ENCODE measurements at regions not wholly inside any gene's neighbourhood (a gene's known extent, or its start where the extent isn't known, plus 50 kb on each side); places are given as distances from the start of the nearest gene placed in this dataset.

DNA sequence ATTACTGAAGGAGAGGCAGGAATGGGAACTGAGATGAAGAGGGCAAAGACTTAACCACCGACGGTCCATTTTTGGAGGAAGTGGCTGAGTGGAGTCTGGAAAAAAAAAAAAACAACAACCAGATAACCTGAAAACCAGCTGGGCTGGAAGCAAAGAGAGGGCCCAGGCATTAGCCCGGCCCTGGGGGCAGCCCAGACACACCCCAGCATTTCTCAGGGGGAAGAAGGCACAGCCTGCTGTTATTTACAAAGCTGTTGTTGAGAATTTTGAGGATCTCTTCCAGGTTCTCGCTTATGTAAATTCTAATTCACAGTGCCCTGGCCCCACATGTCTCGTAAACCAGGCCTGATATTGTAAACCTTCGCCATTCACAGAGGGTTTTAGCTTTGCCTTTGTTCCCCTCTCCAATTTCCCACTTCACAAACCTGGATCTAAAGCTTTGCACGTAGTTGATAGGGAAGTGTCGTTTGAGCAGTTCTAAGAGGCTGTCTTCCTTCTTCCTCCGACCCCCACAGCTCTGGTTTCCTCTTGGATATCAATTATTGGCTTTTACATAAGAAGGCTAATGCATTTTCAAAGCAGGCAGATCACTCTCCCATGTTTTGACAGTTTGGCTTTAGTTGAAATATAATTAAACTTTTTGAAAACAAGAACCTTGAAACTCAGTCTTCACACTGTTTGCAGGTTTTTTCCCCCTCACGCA, 161.8 kb upstream of the IRF2BP2 start (continued):
- TF ChIP-seq HSF4 (CRISPR knock-in tag; IDR thresholded peaks at IDR 0.05; ENCODE audit: borderline replicate concordance), result no peak
- TF ChIP-seq, protein P1, sequence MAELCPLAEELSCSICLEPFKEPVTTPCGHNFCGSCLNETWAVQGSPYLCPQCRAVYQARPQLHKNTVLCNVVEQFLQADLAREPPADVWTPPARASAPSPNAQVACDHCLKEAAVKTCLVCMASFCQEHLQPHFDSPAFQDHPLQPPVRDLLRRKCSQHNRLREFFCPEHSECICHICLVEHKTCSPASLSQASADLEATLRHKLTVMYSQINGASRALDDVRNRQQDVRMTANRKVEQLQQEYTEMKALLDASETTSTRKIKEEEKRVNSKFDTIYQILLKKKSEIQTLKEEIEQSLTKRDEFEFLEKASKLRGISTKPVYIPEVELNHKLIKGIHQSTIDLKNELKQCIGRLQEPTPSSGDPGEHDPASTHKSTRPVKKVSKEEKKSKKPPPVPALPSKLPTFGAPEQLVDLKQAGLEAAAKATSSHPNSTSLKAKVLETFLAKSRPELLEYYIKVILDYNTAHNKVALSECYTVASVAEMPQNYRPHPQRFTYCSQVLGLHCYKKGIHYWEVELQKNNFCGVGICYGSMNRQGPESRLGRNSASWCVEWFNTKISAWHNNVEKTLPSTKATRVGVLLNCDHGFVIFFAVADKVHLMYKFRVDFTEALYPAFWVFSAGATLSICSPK (IDR thresholded peaks at IDR 0.05; ENCODE audit: borderline replicate concordance), result no peak
- TF ChIP-seq HMG20B (CRISPR knock-in tag; IDR thresholded peaks at IDR 0.05), result no peak
- TF ChIP-seq HNRNPK (IDR thresholded peaks at IDR 0.05; ENCODE audit: low read depth, low read length, poor library complexity, severe bottlenecking), result no peak
- TF ChIP-seq TCF7L2 (IDR thresholded peaks at IDR 0.05; ENCODE audit: low read depth, low read length), result no peak
- TF ChIP-seq ZNF41 (CRISPR knock-in tag; conservative IDR thresholded peaks at IDR 0.05), result no peak
- TF ChIP-seq ZNF707 (CRISPR knock-in tag; conservative IDR thresholded peaks at IDR 0.05), result 0 out of 2 replicates have a peak, but pooled peaks have one; percentile 24
- TF ChIP-seq, protein P2, sequence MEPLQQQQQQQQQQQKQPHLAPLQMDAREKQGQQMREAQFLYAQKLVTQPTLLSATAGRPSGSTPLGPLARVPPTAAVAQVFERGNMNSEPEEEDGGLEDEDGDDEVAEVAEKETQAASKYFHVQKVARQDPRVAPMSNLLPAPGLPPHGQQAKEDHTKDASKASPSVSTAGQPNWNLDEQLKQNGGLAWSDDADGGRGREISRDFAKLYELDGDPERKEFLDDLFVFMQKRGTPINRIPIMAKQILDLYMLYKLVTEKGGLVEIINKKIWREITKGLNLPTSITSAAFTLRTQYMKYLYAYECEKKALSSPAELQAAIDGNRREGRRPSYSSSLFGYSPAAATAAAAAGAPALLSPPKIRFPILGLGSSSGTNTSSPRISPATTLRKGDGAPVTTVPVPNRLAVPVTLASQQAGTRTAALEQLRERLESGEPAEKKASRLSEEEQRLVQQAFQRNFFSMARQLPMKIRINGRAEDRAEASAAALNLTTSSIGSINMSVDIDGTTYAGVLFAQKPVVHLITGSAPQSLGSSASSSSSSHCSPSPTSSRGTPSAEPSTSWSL (CRISPR knock-in tag; IDR thresholded peaks at IDR 0.05; ENCODE audit: borderline replicate concordance), result no peak
- no peak for TF ChIP-seq ASH1L (IDR thresholded peaks at IDR 0.05; ENCODE audit: borderline replicate concordance, low read depth, partially characterized antibody)
- TF ChIP-seq ZNF592 (IDR thresholded peaks at IDR 0.05), result no peak
- TF ChIP-seq BCOR (IDR thresholded peaks at IDR 0.05), result no peak
- no peak for TF ChIP-seq HMGN3 (IDR thresholded peaks at IDR 0.05; ENCODE audit: borderline replicate concordance, extremely low read depth, insufficient read length, low read depth, low read length)
- no peak for TF ChIP-seq STAG1 (CRISPR knock-in tag; IDR thresholded peaks at IDR 0.05; ENCODE audit: borderline replicate concordance)
- TF ChIP-seq HNRNPH1 (optimal IDR thresholded peaks at IDR 0.05; ENCODE audit: low read depth, low read length), result no peak
- no peak for TF ChIP-seq XRCC5 (IDR thresholded peaks at IDR 0.05; ENCODE audit: low read depth, low read length)
- TF ChIP-seq ZNF239 (CRISPR knock-in tag; IDR thresholded peaks at IDR 0.05), result 0 out of 2 replicates have a peak, but pooled peaks have one; percentile 9
- TF ChIP-seq, protein P3, sequence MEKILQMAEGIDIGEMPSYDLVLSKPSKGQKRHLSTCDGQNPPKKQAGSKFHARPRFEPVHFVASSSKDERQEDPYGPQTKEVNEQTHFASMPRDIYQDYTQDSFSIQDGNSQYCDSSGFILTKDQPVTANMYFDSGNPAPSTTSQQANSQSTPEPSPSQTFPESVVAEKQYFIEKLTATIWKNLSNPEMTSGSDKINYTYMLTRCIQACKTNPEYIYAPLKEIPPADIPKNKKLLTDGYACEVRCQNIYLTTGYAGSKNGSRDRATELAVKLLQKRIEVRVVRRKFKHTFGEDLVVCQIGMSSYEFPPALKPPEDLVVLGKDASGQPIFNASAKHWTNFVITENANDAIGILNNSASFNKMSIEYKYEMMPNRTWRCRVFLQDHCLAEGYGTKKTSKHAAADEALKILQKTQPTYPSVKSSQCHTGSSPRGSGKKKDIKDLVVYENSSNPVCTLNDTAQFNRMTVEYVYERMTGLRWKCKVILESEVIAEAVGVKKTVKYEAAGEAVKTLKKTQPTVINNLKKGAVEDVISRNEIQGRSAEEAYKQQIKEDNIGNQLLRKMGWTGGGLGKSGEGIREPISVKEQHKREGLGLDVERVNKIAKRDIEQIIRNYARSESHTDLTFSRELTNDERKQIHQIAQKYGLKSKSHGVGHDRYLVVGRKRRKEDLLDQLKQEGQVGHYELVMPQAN (IDR thresholded peaks at IDR 0.05; ENCODE audit: borderline replicate concordance), result no peak

All from K562 (cell line).